Umbilical cord (tissue), 1 donor: ENCODE measurements at regions not wholly inside any gene's neighbourhood (a gene's known extent, or its start where the extent isn't known, plus 50 kb on each side); places are given as distances from the start of the nearest gene placed in this dataset.
A peak's percentile ranks its signal among the peaks of the same experiment; 100 is the strongest.
"Not testable (repeated sequence)": the region's sequence is repeated elsewhere in the genome, so short reads cannot be mapped to it uniquely, and the experiment has no call there.

ENCODE experiments used
- DNase-seq: peaks from one replicate; pipeline ENCODE4 v3.0.0-alpha.2; 2015; ENCODE audit warnings: low spot score

- no peak for DNase-seq
Observed at GRCh38 chr13:81058211-81058915, 717.4 kb upstream of the SPRY2 start.

GRCh38 chr13:81051873-81052272 is 710.9 kb upstream of the SPRY2 start:
- no peak for DNase-seq

DNA sequence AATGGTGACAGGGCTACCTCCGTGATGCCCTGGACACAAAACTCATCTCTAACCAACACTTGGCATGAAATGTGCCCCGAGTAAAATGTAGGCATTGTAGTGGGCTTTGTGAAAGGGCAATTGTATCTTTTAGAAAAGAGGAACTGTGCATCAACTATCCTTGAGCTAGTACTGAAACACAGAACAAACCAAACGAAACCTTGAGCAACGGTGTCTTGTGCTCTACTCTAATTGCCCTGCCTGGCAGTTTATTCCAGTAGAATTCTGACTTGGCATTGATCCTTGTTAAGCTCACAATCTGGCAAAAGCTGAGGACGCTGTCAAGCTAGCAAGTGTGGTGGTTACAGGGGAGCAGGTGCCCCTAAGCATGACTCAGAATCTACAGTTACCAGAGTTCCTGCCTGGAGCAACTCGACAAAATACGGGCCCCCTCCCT is 707.1 kb upstream of the SPRY2 start:
- no peak for DNase-seq

DNA sequence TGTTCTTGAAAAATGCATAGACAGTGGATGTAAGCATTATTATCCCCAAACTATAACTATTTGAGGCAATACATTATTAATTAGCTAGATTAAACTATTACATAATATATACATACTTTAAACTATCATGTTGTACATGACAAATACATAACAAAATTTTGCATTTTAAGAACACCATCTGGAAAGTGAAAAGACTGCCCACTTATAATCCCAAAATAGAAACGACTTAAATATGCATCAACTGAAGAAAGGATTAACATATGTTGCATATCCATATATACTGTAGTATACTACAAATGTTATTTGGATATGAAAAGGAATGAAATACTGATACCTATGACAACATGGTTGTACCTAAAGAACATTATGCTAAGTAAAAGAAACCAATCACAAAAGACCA is 700.8 kb upstream of the SPRY2 start:
- no peak for DNase-seq

- no peak for DNase-seq
Observed at GRCh38 chr13:81031996-81032395, 691.1 kb upstream of the SPRY2 start.

DNA sequence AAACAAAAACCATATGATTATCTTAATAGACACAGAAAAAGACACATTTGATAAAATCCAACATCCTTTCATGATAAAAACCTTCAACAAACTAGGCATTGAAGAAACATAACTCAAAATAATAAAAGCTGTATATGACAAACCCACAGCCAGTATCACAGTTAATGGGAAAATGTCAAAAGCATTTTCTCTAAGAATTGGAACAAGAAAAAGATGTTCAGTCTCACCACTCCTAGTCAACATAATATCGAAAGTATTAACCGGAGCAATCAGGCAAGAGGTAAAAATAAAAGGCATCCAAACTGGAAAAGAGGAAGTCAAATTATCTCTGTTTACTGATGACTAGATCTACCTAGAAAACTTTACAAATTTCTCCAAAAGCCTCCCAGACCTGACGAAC is 684.2 kb upstream of the SPRY2 start:
- no peak for DNase-seq

GRCh38 chr13:81021284-81021840 is 680.4 kb upstream of the SPRY2 start:
- no peak for DNase-seq

GRCh38 chr13:81020010-81020409 is 679.1 kb upstream of the SPRY2 start:
- DNase-seq, result no peak

DNA sequence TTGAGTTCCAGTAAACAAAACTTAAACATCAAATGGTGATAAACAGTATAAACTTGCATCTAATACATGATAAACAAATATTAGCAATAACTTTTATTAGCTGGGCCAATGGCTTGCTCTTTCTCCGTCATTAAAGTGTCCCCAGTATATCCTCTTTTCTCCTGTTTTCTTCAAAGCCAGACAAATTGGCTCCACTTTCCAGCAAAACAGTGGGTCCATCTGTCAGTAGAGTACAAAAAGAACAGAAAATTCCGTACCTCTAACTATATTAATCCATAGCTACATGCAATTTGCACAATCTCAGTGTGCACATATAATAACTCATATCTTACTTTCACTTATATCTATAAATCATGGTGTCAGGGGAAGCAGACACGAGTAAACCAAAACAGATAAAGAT is 678.0 kb upstream of the SPRY2 start:
- DNase-seq, result no peak

GRCh38 chr13:81017513-81018152 is 676.7 kb upstream of the SPRY2 start:
- DNase-seq, result peak; percentile 44

DNA sequence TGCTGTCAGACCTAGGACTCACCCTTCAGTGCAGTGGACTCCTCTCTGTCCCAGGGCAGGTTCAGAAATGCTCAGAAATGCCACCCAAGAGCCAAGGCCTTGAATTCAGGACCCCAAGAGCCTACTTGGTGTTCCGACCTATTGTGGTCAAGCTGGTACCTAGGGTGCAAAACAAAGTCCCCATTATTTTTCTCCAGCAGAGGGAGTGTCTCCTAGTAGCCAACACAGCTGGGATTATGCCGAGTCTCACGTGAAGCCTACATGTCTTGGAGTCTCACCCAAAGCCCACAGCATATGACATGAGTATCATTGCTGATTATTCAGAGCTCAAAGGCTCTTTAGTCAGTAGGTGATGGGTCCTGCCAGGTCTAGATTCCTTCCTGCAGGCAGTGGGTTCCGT is 671.1 kb upstream of the SPRY2 start:
- no peak for DNase-seq

GRCh38 chr13:81001828-81002385 is 661.0 kb upstream of the SPRY2 start:
- DNase-seq, result no peak

GRCh38 chr13:80998603-80999002 is 657.7 kb upstream of the SPRY2 start:
- DNase-seq, result not testable (repeated sequence)

GRCh38 chr13:80989747-80990146 is 648.8 kb upstream of the SPRY2 start:
- DNase-seq, result no peak

GRCh38 chr13:80989241-80989640 is 648.3 kb upstream of the SPRY2 start:
- no peak for DNase-seq

GRCh38 chr13:80988391-80989151 is 647.6 kb upstream of the SPRY2 start:
- DNase-seq, result no peak

- peak; percentile 66 for DNase-seq
Observed at GRCh38 chr13:80979035-80979641, 638.2 kb upstream of the SPRY2 start.

DNA sequence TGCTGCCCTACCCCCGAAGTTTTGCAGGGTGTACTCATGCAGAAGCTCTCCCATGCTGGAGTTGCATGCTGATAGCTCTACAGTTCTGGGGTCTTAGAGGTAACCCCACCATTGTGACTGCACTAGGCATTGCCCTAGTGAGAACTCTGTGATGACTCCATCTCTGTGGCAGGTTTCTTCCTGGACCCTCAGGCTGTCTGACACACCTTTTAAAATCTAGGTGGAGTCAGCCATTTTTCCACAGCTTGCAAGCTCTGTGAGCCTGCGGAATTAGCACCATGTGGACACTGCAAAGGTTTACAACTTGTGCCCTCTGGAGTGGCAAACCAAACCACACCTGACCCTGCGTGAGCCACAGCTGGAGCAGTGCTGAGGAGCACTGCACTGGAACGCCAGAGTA is 636.2 kb upstream of the SPRY2 start:
- no peak for DNase-seq

DNA sequence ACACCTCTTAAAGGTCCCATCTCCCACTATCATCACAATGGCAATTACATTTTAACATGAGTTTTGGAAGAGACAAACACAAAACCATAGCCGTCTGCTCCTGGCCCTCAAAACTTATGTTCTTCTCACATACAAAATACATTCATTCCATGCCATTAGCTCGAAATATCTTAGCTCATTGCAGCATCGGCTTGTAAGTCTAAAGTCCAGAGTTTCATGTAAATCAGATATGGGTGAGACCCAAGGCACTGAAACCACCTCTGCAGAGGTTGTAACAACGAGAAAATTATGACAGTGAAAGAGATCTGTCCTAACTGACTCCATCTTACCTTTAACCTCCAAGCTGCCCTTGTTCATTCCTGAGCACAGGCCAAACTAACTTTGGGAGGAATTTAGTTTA is 635.0 kb upstream of the SPRY2 start:
- no peak for DNase-seq

GRCh38 chr13:80973721-80974120 is 632.8 kb upstream of the SPRY2 start:
- DNase-seq, result no peak

GRCh38 chr13:80972857-80973478 is 632.0 kb upstream of the SPRY2 start:
- no peak for DNase-seq
